ENCODE measurements at regions not wholly inside any gene's neighbourhood (a gene's known extent, or its start where the extent isn't known, plus 50 kb on each side); places are given as distances from the start of the nearest gene placed in this dataset.

DNA sequence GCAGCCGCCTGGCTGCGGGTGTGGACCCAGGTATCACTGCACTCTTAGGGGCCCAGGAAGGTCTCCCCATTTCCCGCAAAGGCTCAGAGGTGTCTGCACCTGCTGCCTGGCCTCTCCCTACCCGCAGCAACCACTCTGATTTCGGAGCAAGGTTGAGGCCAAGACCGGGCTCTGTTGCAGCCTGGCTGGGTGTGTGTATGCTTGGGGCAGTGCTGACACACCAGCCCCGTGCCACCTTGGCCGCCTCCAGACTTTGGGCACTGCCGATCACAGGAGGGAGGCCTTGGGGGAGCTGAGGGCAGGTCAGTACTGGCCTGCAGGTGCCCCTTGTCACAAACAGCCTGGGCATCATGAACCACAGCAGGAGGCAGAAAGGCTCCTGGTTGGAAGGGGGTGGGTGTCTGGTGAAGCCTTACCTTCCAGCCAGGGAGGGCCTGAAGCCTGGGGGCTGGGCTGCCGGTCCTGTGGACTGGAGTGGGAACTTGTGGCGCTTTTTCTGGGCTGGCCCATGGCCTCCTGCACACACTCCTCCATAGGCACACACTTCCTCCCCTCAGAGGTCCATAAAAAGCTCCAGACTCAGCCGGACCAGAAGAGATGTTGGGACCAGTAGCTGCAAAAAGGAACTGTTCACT, 519.5 kb downstream of the RWDD3 start:
- Histone ChIP-seq H3K27ac (no peak overlapping the region), H3K79me2 (ENCODE audit: insufficient read depth) (no peaks in the 10 kb centered on the region), H3K4me3 (no peak overlapping the region), H2AFZ (no peak overlapping the region), H3K27me3 (replicated peaks; ENCODE audit: insufficient read depth) (no peaks in the 10 kb centered on the region), H3K9me3 (ENCODE audit: low read depth) (no peaks in the 10 kb centered on the region), H3K4me2 (ENCODE audit: unreplicated experiment) (no peak overlapping the region), H3K4me1 (ENCODE audit: insufficient read depth) (no peaks in the 10 kb centered on the region), H4K20me1 (ENCODE audit: insufficient read depth) (no peaks in the 10 kb centered on the region), H3F3A (ENCODE audit: insufficient read depth) (no peaks in the 10 kb centered on the region), H3K9me2 (ENCODE audit: insufficient read depth) (no peaks in the 10 kb centered on the region), H3K9ac (no peak overlapping the region), H3K36me3 (ENCODE audit: low read depth) (no peaks in the 10 kb centered on the region)
- DNase-seq, result no peak
- TF ChIP-seq EZH2phosphoT487 (IDR thresholded peaks at IDR 0.05; ENCODE audit: insufficient read depth, low read depth) (no peak), EZH2 (IDR thresholded peaks at IDR 0.05; ENCODE audit: insufficient read depth, poor library complexity, severe bottlenecking) (no peak)
- WGBS, 2 experiments (ENCODE audit: low coverage in 1 of 2, low lambda C conversion rate in 2 of 2, missing lambda C conversion rate in 2 of 2), result 48 to 62% methylated on average over 12 of the region's 12 CpGs
- in situ Hi-C loops (cut with MboI), result no loop called here

DNA sequence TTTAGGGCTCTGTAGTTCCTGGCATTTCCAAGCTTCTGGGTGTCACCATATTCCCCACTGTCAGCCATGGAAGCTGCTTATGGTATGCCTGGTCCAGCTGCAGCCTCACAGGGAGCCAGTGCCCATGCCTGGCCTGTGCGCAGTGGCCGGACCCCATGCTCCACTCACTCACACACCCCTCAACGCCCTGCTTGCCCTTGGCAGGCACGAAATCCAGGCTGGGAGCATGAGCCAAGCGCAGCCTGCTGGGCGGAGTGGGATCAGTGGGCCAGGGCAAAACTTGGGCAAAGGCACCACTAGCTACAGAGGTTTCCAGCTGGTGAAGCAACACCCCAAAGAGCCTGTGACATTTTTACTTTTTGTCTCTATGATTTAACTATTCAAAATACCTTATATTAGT, 520.4 kb downstream of the RWDD3 start:
- no peak overlapping the region for H2AFZ ChIP-seq
- TF ChIP-seq EZH2phosphoT487 (IDR thresholded peaks at IDR 0.05; ENCODE audit: insufficient read depth, low read depth) (no peak), EZH2 (IDR thresholded peaks at IDR 0.05; ENCODE audit: insufficient read depth, poor library complexity, severe bottlenecking) (no peak)
- no peaks in the 10 kb centered on the region for H4K20me1 ChIP-seq (ENCODE audit: insufficient read depth)
- no peaks in the 10 kb centered on the region for H3K4me1 ChIP-seq (ENCODE audit: insufficient read depth)
- H3K27me3 ChIP-seq (replicated peaks; ENCODE audit: insufficient read depth), result no peaks in the 10 kb centered on the region
- no peak overlapping the region for H3K4me3 ChIP-seq
- H3K9ac ChIP-seq, result no peak overlapping the region
- no peaks in the 10 kb centered on the region for H3K36me3 ChIP-seq (ENCODE audit: low read depth)
- WGBS, 2 experiments (ENCODE audit: low coverage in 1 of 2, low lambda C conversion rate in 2 of 2, missing lambda C conversion rate in 2 of 2), result 40 to 47% methylated on average over 6 of the region's 6 CpGs
- no peak overlapping the region for H3K27ac ChIP-seq
- no peaks in the 10 kb centered on the region for H3K9me3 ChIP-seq (ENCODE audit: low read depth)
- H3K79me2 ChIP-seq (ENCODE audit: insufficient read depth), result no peaks in the 10 kb centered on the region
- no peaks in the 10 kb centered on the region for H3K9me2 ChIP-seq (ENCODE audit: insufficient read depth)
- in situ Hi-C loops (cut with MboI), result no loop called here
- DNase-seq, result no peak
- H3K4me2 ChIP-seq (ENCODE audit: unreplicated experiment), result no peak overlapping the region
- H3F3A ChIP-seq (ENCODE audit: insufficient read depth), result no peaks in the 10 kb centered on the region

DNA sequence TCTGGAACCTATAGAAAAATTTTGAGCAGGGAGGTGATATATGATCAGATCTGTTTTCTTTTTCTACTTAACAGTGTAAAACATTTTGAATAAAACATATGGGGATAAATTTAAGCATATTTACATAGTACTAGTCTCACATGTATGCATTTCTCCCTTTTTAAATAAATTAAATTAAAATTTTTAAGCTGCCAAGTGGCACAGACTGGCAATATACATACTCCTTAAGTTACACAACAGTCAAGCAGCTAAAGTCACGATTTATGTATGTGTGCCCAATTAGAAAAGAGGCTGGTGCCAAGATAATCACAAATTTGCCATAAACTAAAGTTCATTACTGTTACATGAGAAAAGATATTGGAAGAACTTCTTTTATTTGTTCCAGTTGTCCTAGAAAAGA, 532.0 kb downstream of the RWDD3 start:
- H3K9me2 ChIP-seq (ENCODE audit: insufficient read depth), result no peaks in the 10 kb centered on the region
- no peaks in the 10 kb centered on the region for H3K36me3 ChIP-seq (ENCODE audit: low read depth)
- H3K4me1 ChIP-seq (ENCODE audit: insufficient read depth), result no peaks in the 10 kb centered on the region
- H3K9me3 ChIP-seq (ENCODE audit: low read depth), result no peaks in the 10 kb centered on the region
- no peak for TF ChIP-seq EZH2phosphoT487 (IDR thresholded peaks at IDR 0.05; ENCODE audit: insufficient read depth, low read depth)
- TF ChIP-seq EZH2 (IDR thresholded peaks at IDR 0.05; ENCODE audit: insufficient read depth, poor library complexity, severe bottlenecking), result no peak
- DNase-seq, result no peak
- H4K20me1 ChIP-seq (ENCODE audit: insufficient read depth), result no peaks in the 10 kb centered on the region
- 0 to 5% methylated on average over 1 of the region's 1 CpG for WGBS, 2 experiments (ENCODE audit: low coverage in 1 of 2, low lambda C conversion rate in 2 of 2, missing lambda C conversion rate in 2 of 2)
- H3K9ac ChIP-seq, result no peak overlapping the region
- no peak overlapping the region for H3K4me2 ChIP-seq (ENCODE audit: unreplicated experiment)
- H3K4me3 ChIP-seq, result no peak overlapping the region
- H3K27ac ChIP-seq, result no peak overlapping the region
- H3K79me2 ChIP-seq (ENCODE audit: insufficient read depth), result no peaks in the 10 kb centered on the region
- no peaks in the 10 kb centered on the region for H3F3A ChIP-seq (ENCODE audit: insufficient read depth)
- no peak overlapping the region for H2AFZ ChIP-seq
- in situ Hi-C loops (cut with MboI), result no loop called here
- H3K27me3 ChIP-seq (replicated peaks; ENCODE audit: insufficient read depth), result no peaks in the 10 kb centered on the region

DNA sequence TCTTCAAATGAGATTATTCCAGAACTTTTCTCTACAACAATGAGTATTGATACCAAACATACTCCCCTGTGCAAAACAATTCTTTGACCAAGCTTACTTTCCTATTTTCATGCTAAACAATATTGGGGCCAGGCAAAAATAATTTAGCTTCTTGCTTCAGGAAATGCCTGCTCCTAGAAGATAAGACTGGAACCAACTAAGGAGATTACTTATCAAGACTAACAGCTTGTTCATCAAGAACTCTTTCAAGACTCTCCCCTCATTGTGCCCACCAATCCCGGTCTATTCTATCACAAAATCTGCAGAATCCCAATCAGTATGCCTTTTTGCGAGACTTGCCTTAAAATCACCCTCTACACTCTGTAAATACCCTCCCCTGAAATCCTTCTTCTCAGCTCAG, 536.6 kb downstream of the RWDD3 start:
- Histone ChIP-seq H3K9me3 (ENCODE audit: low read depth) (no peaks in the 10 kb centered on the region), H3K36me3 (ENCODE audit: low read depth) (no peaks in the 10 kb centered on the region), H3K79me2 (ENCODE audit: insufficient read depth) (no peaks in the 10 kb centered on the region), H3K27ac (no peak overlapping the region), H3K27me3 (replicated peaks; ENCODE audit: insufficient read depth) (no peaks in the 10 kb centered on the region), H4K20me1 (ENCODE audit: insufficient read depth) (no peaks in the 10 kb centered on the region), H3K4me3 (no peak overlapping the region), H3K9ac (no peak overlapping the region), H3K9me2 (ENCODE audit: insufficient read depth) (no peaks in the 10 kb centered on the region), H3K4me2 (ENCODE audit: unreplicated experiment) (no peak overlapping the region), H3F3A (ENCODE audit: insufficient read depth) (no peaks in the 10 kb centered on the region), H3K4me1 (ENCODE audit: insufficient read depth) (no peaks in the 10 kb centered on the region), H2AFZ (no peak overlapping the region)
- in situ Hi-C loops (cut with MboI), result no loop called here
- no peak for TF ChIP-seq EZH2phosphoT487 (IDR thresholded peaks at IDR 0.05; ENCODE audit: insufficient read depth, low read depth)
- TF ChIP-seq EZH2 (IDR thresholded peaks at IDR 0.05; ENCODE audit: insufficient read depth, poor library complexity, severe bottlenecking), result no peak
- 7 to 10% methylated on average over 2 of the region's 2 CpGs for WGBS, 2 experiments (ENCODE audit: low coverage in 1 of 2, low lambda C conversion rate in 2 of 2, missing lambda C conversion rate in 2 of 2)
- DNase-seq, result no peak

DNA sequence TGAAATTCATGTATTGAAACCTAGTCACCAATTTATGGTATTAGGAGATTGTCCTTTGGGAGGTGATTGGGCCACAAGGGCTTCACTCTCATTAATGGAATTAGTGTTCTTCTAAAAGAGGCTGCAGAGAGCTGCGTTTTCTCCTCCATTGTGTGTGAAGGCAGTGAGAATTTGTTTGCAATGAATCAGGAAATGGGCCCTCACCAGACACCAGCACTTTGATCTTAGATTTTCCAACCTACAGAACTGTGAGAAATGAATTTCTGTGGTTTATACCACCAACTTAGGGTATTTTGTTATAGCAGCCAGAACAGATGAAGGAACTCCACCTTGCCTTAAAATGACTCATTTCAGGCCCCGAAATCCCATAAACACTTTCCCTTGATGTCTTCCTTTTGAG, 544.2 kb downstream of the RWDD3 start:
- Histone ChIP-seq H3K9ac (no peak overlapping the region), H3K27me3 (replicated peaks; ENCODE audit: insufficient read depth) (no peaks in the 10 kb centered on the region), H3F3A (ENCODE audit: insufficient read depth) (no peaks in the 10 kb centered on the region), H3K36me3 (ENCODE audit: low read depth) (no peaks in the 10 kb centered on the region), H3K4me1 (ENCODE audit: insufficient read depth) (no peaks in the 10 kb centered on the region), H3K9me3 (ENCODE audit: low read depth) (no peaks in the 10 kb centered on the region), H3K79me2 (ENCODE audit: insufficient read depth) (no peaks in the 10 kb centered on the region), H4K20me1 (ENCODE audit: insufficient read depth) (no peaks in the 10 kb centered on the region), H3K4me3 (no peak overlapping the region), H3K4me2 (ENCODE audit: unreplicated experiment) (no peak overlapping the region), H3K27ac (no peak overlapping the region), H3K9me2 (ENCODE audit: insufficient read depth) (no peaks in the 10 kb centered on the region), H2AFZ (no peak overlapping the region)
- in situ Hi-C loops (cut with MboI), result no loop called here
- 14 to 25% methylated on average over 2 of the region's 2 CpGs for WGBS, 2 experiments (ENCODE audit: low coverage in 1 of 2, low lambda C conversion rate in 2 of 2, missing lambda C conversion rate in 2 of 2)
- no peak for DNase-seq
- TF ChIP-seq EZH2 (IDR thresholded peaks at IDR 0.05; ENCODE audit: insufficient read depth, poor library complexity, severe bottlenecking) (no peak), EZH2phosphoT487 (IDR thresholded peaks at IDR 0.05; ENCODE audit: insufficient read depth, low read depth) (no peak)
